Osteoblast (primary cell): ENCODE measurements at regions not wholly inside any gene's neighbourhood (a gene's known extent, or its start where the extent isn't known, plus 50 kb on each side); places are given as distances from the start of the nearest gene placed in this dataset.

Experiments used
- DNase-seq: peaks from one replicate; pipeline ENCODE4 v3.0.0; 2011; ENCODE audit warnings: low spot score, mixed read lengths; ENCODE audit not compliant: insufficient read length; ENCODE audit errors: missing footprints
- H2AFZ ChIP-seq: 2 replicates; pipeline ENCODE4 v1.6.0; 2011; ENCODE audit warnings: mild to moderate bottlenecking, low read length
- H3K27ac ChIP-seq: 2 replicates; pipeline ENCODE4 v1.5.1; 2011; ENCODE audit warnings: mild to moderate bottlenecking, low read depth, low read length, moderate library complexity
- H3K27me3 ChIP-seq: 2 replicates; pipeline ENCODE4 v1.6.0; 2012; ENCODE audit warnings: mild to moderate bottlenecking, control low read depth, inconsistent platforms, low read length, moderate library complexity; ENCODE audit not compliant: insufficient read depth
- H3K36me3 ChIP-seq: 2 replicates; pipeline ENCODE4 v1.5.1; 2011; ENCODE audit warnings: mild to moderate bottlenecking, low read length, control low read depth, moderate library complexity; ENCODE audit not compliant: insufficient read depth
- H3K4me1 ChIP-seq: 2 replicates; pipeline ENCODE4 v1.5.1; 2011; ENCODE audit warnings: mild to moderate bottlenecking, low read length, control low read depth, moderate library complexity; ENCODE audit not compliant: insufficient read depth
- H3K4me2 ChIP-seq: 2 replicates; pipeline ENCODE4 v1.6.0; 2011; ENCODE audit warnings: mild to moderate bottlenecking, low read length; ENCODE audit not compliant: insufficient read depth
- H3K4me3 ChIP-seq: fragments of 200-600 bp; sonication (generic); 3 replicates; pipeline ENCODE4 v1.5.1; 2012; ENCODE audit warnings: mild to moderate bottlenecking, low read length, inconsistent platforms; ENCODE audit not compliant: insufficient read depth
- H3K79me2 ChIP-seq: 2 replicates; pipeline ENCODE4 v1.6.0; 2012; ENCODE audit warnings: mild to moderate bottlenecking, low read length, control low read depth, inconsistent platforms; ENCODE audit not compliant: insufficient read depth
- H3K9me3 ChIP-seq: 2 replicates; pipeline ENCODE4 v1.5.1; 2011; ENCODE audit warnings: low read depth, low read length, control low read depth
- H4K20me1 ChIP-seq: 2 replicates; pipeline ENCODE4 v1.6.0; 2012; ENCODE audit warnings: mild to moderate bottlenecking, low read length, control low read depth; ENCODE audit not compliant: insufficient read depth
- TF ChIP-seq, protein P1 (sequence below): IDR thresholded peaks from 2 replicates; pipeline ENCODE4 v1.5.1; 2011; ENCODE audit warnings: mild to moderate bottlenecking, low read depth, low read length, moderate library complexity; ENCODE audit errors: extremely low read depth

DNA sequence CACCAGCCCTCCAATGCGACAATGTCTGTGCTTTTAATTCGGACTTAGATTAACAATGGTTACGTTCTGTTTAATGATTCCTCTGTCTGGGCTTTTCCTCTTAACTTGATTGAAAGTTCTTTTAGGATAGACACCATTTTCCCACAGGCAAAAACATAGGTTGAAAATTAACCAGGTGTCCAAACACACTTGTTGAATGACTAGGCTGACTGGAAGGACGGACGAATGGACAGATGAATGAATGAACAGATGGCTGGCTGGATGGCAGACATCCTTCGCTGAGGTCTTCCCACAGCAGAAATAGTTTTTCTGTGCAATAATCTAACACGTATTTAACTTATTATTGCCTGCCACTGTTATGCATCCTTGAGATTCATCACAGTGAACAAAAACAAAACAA lies 298.8 kb downstream of the SRBD1 start:
- Histone ChIP-seq H3K4me1 (peaks cover 14% of the 10 kb centered on the region), H3K27ac (no peak overlapping the region), H3K4me2 (no peak overlapping the region), H3K4me3 (no peak overlapping the region), H4K20me1 (no peaks in the 10 kb centered on the region), H2AFZ (no peak overlapping the region), H3K36me3 (no peaks in the 10 kb centered on the region), H3K79me2 (no peaks in the 10 kb centered on the region), H3K9me3 (no peaks in the 10 kb centered on the region), H3K27me3 (no peaks in the 10 kb centered on the region)
- TF ChIP-seq, protein P1, sequence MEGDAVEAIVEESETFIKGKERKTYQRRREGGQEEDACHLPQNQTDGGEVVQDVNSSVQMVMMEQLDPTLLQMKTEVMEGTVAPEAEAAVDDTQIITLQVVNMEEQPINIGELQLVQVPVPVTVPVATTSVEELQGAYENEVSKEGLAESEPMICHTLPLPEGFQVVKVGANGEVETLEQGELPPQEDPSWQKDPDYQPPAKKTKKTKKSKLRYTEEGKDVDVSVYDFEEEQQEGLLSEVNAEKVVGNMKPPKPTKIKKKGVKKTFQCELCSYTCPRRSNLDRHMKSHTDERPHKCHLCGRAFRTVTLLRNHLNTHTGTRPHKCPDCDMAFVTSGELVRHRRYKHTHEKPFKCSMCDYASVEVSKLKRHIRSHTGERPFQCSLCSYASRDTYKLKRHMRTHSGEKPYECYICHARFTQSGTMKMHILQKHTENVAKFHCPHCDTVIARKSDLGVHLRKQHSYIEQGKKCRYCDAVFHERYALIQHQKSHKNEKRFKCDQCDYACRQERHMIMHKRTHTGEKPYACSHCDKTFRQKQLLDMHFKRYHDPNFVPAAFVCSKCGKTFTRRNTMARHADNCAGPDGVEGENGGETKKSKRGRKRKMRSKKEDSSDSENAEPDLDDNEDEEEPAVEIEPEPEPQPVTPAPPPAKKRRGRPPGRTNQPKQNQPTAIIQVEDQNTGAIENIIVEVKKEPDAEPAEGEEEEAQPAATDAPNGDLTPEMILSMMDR, result no peak
- no peak for DNase-seq

DNA sequence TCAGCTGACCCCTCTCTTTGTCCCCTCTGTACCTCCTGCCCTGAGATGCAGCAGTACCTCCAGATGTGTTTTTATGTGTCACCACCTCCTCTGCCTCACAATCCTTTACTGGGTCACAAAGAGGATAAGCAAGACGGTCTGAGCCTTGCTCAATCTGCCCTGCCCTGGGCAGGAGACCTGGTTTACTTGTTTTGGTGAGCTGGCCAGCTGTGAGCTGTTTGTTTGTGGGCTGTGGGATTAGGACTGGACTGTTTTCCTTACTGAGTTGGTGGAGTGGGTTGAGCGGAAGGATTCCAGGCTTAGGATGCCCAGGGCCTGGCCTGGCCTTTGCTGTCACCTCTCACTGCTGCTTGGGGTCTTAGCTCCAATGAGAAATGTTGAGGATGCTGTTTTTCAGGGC lies 299.5 kb downstream of the SRBD1 start:
- Histone ChIP-seq H3K4me1 (peaks cover 10% of the 10 kb centered on the region), H3K36me3 (no peaks in the 10 kb centered on the region), H4K20me1 (no peaks in the 10 kb centered on the region), H3K27me3 (no peaks in the 10 kb centered on the region), H3K79me2 (no peaks in the 10 kb centered on the region), H3K9me3 (no peaks in the 10 kb centered on the region), H2AFZ (no peak overlapping the region), H3K4me2 (no peak overlapping the region), H3K4me3 (no peak overlapping the region), H3K27ac (no peak overlapping the region)
- DNase-seq, result no peak
- TF ChIP-seq, protein P1, result no peak

DNA sequence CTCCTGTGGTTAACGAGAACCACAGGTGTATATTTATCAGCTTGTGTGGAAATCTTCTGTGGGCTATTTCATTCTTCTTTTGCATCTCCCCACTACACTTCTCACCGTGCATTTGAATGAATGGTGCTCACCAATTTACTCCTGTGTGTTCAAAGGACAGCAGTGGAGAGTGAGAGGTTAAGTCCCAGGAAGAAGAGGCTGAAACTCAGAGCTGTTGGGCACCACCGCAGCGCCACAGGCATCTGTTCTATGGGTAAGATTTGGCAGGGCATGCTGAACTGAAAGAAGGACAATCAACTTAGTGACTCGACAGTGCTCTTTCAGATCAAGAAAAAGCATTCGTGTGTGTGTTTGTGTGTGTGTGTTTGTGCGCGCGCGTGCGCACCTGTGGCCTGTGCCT lies 297.9 kb upstream of the SIX2 start:
- H3K27ac ChIP-seq, result no peak overlapping the region
- H3K4me3 ChIP-seq, result no peak overlapping the region
- no peaks in the 10 kb centered on the region for H4K20me1 ChIP-seq
- peaks cover 12% of the 10 kb centered on the region for H3K27me3 ChIP-seq
- H3K4me1 ChIP-seq, result no peaks in the 10 kb centered on the region
- no peak overlapping the region for H2AFZ ChIP-seq
- H3K4me2 ChIP-seq, result no peak overlapping the region
- peak; percentile 78 for DNase-seq
- no peaks in the 10 kb centered on the region for H3K79me2 ChIP-seq
- H3K9me3 ChIP-seq, result no peaks in the 10 kb centered on the region
- no peaks in the 10 kb centered on the region for H3K36me3 ChIP-seq
- TF ChIP-seq, protein P1, result no peak

DNA sequence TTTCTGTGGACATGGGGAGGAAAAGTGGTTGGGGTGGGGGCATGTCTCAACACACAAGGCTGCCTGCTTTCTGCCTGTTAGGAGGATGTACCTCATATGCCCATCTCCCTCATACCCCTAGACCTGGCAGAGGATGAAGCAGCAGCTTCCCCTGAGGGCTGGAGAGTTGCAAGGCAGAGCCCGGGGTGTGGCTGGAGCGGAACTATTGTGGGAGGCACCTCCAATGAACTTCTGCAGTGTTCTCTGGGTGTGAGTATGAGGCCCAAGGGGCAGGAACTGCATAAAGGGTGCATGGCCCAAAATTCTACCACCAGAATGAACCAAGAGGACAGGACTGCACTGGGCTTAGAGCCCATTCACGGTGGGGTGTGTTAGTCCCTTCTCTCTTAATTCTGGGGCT lies 296.3 kb upstream of the SIX2 start:
- no peak for DNase-seq
- TF ChIP-seq, protein P1, result no peak
- Histone ChIP-seq H3K79me2 (no peaks in the 10 kb centered on the region), H3K27me3 (peaks cover 12% of the 10 kb centered on the region), H3K4me1 (no peaks in the 10 kb centered on the region), H2AFZ (no peak overlapping the region), H3K27ac (no peak overlapping the region), H3K4me3 (no peak overlapping the region), H3K4me2 (no peak overlapping the region), H3K36me3 (no peaks in the 10 kb centered on the region), H4K20me1 (no peaks in the 10 kb centered on the region), H3K9me3 (no peaks in the 10 kb centered on the region)
